ENCODE measurements at regions not wholly inside any gene's neighbourhood (a gene's known extent, or its start where the extent isn't known, plus 50 kb on each side); places are given as distances from the start of the nearest gene placed in this dataset.

GRCh38 chr11:15815246-15816195 is 540.8 kb downstream of the SOX6 start:
- DNase-seq (ENCODE audit: low read depth), result no peak

- peak; percentile 63 for DNase-seq (ENCODE audit: low read depth)
Measured at GRCh38 chr11:15816260-15816871, 540.0 kb downstream of the SOX6 start.

GRCh38 chr11:15817001-15817400 is 539.3 kb downstream of the SOX6 start:
- no peak for DNase-seq (ENCODE audit: low read depth)

- DNase-seq (ENCODE audit: low read depth), result no peak
Measured at GRCh38 chr11:15818132-15818842, 538.1 kb downstream of the SOX6 start.

GRCh38 chr11:15819679-15820286 is 536.6 kb downstream of the SOX6 start:
- no peak for DNase-seq (ENCODE audit: low read depth)

- no peak for DNase-seq (ENCODE audit: low read depth)
Measured at GRCh38 chr11:15821451-15821850, 534.9 kb downstream of the SOX6 start.

GRCh38 chr11:15824060-15824459 is 532.3 kb downstream of the SOX6 start:
- no peak for DNase-seq (ENCODE audit: low read depth)

- no peak for DNase-seq (ENCODE audit: low read depth)
Measured at GRCh38 chr11:15825976-15826650, 530.2 kb downstream of the SOX6 start.

GRCh38 chr11:15826826-15827225 is 529.5 kb downstream of the SOX6 start:
- DNase-seq (ENCODE audit: low read depth), result no peak

- DNase-seq (ENCODE audit: low read depth), result no peak
Measured at GRCh38 chr11:15828215-15828853, 528.0 kb downstream of the SOX6 start.

- no peak for DNase-seq (ENCODE audit: low read depth)
Measured at GRCh38 chr11:15829312-15829711, 527.0 kb downstream of the SOX6 start.

- no peak for DNase-seq (ENCODE audit: low read depth)
Measured at GRCh38 chr11:15830741-15831428, 525.5 kb downstream of the SOX6 start.

- DNase-seq (ENCODE audit: low read depth), result no peak
Measured at GRCh38 chr11:15835788-15836411, 520.4 kb downstream of the SOX6 start.

GRCh38 chr11:15836795-15837194 is 519.6 kb downstream of the SOX6 start:
- no peak for DNase-seq (ENCODE audit: low read depth)

- DNase-seq (ENCODE audit: low read depth), result no peak
Measured at GRCh38 chr11:15837901-15838489, 518.4 kb downstream of the SOX6 start.

GRCh38 chr11:15839061-15839460 is 517.3 kb downstream of the SOX6 start:
- DNase-seq (ENCODE audit: low read depth), result no peak

GRCh38 chr11:15840966-15841365 is 515.4 kb downstream of the SOX6 start:
- no peak for DNase-seq (ENCODE audit: low read depth)

GRCh38 chr11:15841931-15842740 is 514.2 kb downstream of the SOX6 start:
- DNase-seq (ENCODE audit: low read depth), result no peak

GRCh38 chr11:15843309-15843872 is 513.0 kb downstream of the SOX6 start:
- no peak for DNase-seq (ENCODE audit: low read depth)

All from non-pigmented ciliary epithelial cell (primary cell).